ENCODE measurements at regions not wholly inside any gene's neighbourhood (a gene's known extent, or its start where the extent isn't known, plus 50 kb on each side); places are given as distances from the start of the nearest gene placed in this dataset.

- TF ChIP-seq CTCF (IDR thresholded peaks at IDR 0.05; ENCODE audit: poor library complexity, severe bottlenecking) (no peak), POLR2AphosphoS5 (IDR thresholded peaks at IDR 0.05) (no peak), EZH2 (IDR thresholded peaks at IDR 0.05; ENCODE audit: borderline replicate concordance, insufficient read depth, low read length, poor library complexity, severe bottlenecking) (no peak), SMC3 (conservative IDR thresholded peaks at IDR 0.05; ENCODE audit: poor library complexity) (no peak)
Observed at GRCh38 chr1:238487931-238488330, 597.2 kb upstream of the ZP4 start.

Data from neural cell (in vitro differentiated cells).